GM19452 (cell line): ENCODE measurements at regions not wholly inside any gene's neighbourhood (a gene's known extent, or its start where the extent isn't known, plus 50 kb on each side); places are given as distances from the start of the nearest gene placed in this dataset.
"Not testable (repeated sequence)": the region's sequence is repeated elsewhere in the genome, so short reads cannot be mapped to it uniquely, and the experiment has no call there.

Source experiments
- ATAC-seq: cut with Tn5 transposase; IDR thresholded peaks from one replicate; pipeline ENCODE4 v1.9.1; 2021; ENCODE audit not compliant: unreplicated experiment

DNA sequence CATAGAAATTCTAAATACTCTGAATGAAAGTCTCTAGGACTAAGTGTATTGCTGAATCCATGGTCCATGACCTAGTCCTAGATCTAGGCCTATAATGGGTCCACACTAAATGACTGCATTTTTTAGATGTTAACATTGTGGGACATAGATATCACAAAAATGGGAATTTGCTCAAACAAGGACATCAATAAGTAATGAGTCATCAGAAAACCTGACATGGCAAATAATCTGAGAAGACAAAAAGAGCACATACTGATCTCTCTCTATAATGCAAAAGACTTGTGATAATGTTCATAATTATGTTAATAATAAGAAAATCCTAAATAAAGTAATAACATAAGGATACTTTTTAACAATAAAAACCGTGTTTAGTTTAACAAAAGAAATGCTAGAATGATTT lies 1168.4 kb downstream of the FSCB start:
- no peak for ATAC-seq

DNA sequence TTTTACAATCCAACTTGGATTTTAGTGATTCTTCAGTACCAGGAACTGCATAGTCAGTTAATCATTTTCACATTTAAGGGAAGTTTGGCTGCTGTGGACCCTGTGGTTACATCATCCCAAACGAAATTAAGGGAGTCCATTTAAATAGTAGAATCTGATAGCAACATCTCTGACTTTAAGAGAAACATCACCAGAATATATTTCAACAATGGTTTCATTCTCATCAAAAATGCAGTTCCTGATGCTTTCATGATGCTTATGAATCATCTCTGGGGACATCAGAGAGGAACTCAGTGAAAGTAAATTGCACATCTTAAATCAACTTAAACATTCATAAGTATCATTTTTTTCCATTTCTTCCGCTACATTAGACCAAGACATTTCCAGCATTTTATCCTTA lies 1170.7 kb downstream of the FSCB start:
- ATAC-seq, result no peak

DNA sequence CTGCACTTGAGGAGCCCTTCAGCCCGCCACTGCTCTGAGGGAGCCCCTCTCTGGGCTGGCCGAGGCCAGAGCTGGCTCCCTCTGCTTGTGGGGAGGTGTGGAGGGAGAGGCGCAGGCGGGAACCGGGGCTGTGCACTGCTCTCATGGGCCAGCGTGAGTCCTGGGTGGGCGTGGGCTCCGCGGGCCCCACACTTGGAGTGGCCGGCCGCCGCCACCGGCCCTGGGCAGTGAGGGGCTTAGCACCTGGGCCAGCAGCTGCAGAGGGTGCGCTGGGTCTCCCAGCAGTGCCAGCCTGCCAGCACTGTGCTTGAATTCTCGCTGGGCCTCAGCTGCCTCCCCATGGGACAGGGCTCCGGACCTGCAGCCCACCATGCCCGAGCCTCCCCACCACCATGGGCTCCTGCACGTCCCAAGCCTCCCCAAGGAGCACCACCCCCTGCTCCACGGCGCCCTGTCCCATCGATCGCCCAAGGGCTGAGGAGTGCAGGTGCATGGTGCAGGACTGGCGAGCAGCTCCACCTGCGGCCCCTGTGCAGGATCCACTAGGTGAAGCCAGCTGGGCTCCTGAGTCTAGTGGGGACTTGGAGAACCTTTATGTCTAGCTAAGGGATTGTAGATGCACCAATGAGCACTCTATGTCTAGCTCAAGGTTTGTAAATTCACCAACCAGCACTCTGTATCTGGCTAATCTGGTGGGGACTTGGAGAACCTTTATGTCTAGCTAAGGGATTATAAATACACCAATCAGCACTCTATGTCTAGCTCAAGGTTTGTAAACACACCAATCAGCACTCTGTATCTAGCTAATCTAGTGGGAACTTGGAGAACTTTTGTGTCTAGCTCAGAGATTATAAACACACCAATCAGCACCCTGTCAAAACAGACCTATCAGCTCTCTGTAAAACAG lies 1180.3 kb downstream of the FSCB start:
- not testable (repeated sequence) for ATAC-seq

DNA sequence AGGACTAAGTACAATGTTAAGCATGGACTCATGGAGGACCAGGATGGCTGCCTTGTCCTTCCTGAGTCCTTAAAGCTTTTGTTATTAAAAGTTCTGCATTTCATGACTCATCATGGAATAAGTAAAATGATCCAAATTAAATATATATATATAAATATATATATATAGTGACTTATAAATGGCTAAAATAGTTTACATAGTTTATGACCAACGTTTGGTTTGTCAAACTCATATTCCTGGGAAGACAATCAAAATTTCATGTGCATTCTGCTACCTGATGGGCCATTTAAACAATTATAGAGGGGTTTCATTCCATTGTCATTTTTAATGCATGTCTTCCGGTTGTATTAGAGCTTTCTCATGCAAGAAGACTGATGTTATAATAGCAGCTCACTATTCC lies 1190.7 kb downstream of the FSCB start:
- no peak for ATAC-seq

- ATAC-seq, result no peak
These were observed 1193.4 kb downstream of the FSCB start for GRCh38 chr14:43313719-43314118.

DNA sequence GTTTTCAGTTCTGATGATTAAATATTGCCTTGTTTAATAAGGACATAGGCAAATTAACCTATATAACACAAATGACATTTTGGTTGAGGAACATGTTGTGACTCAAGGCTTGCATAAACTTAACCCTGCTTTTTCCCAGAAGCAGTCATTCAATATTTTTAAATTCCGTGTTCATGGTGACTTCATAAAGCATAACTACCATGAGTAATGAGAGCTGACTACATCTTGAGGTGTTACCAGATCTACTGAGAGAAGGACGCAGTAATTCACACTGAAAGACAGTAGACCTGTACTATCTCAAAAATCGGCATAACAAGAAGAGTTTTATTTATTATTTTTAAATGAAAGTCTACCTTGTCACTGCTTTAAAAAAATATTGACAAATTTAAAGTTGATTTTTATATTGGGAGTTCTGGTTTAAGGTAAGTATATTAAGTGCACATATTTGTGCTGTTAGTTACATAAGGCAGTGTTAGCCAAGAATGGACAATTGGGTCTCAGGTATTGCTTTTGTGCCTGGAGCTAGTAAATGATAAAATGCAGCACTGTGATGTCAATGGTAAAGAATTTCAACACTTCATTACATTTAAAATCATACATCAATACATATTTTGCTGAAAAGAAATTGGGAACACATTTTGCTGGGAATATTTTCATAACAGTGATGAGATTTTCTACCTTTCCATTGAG lies 1198.5 kb downstream of the FSCB start:
- no peak for ATAC-seq

- ATAC-seq, result no peak
These were observed 1199.2 kb downstream of the FSCB start for GRCh38 chr14:43307836-43308235.

- no peak for ATAC-seq
These were observed 1201.0 kb downstream of the FSCB start for GRCh38 chr14:43306053-43306452.

- no peak for ATAC-seq
These were observed 1209.3 kb downstream of the FSCB start for GRCh38 chr14:43297794-43298193.

DNA sequence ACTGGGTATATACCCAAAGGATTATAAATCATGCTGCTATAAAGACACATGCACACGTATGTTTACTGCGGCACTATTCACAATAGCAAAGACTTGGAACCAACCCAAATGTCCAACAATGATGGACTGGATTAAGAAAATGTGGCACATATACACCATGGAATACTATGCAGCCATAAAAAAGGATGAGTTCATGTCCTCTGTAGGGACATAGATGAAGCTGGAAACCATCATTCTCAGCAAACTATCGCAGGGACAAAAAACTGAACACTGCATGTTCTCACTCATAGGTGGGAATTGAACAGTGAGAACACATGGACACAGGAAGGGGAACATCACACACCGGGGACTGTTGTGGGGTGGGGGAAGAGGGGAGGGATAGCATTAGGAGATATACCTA lies 1211.0 kb downstream of the FSCB start:
- ATAC-seq, result not testable (repeated sequence)

DNA sequence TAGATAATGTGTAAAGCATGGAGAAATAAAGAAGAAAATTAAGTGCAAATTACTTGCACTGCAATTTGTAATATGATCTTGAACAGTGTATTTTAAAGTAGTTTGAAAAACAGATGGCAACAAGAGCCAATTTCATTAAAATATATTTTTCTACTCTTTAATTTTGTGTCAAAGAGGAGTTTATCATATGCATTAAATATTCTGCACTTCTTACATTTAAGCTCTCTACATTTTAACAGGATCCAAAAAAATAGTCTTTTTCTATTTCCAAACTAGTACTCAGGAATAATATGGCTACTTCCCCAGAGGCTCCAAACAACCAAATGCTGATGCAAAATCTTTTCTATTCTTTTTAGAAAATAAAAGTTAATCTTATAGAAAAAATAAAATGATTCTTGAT lies 1221.5 kb downstream of the FSCB start:
- no peak for ATAC-seq

GRCh38 chr14:43260056-43260455 lies 1247.0 kb downstream of the FSCB start:
- no peak for ATAC-seq

DNA sequence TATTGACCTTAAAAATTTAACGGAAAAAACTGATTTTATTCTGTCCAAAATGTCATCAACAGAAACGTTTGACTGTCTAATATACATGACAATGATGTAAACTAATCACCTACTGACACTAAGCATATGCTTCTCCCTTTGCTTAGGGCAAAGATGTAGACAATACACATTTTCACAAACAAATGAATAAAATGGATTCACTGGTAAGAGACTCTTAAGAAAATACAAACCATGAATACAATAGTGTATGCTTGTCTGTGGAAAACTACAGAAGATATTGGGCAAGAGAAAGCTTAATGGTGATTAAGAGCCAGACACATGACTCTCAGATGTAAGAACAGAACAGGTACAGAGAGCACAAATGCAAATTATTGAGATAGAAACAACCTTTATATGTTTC lies 1248.7 kb downstream of the FSCB start:
- ATAC-seq, result no peak

- ATAC-seq, result not testable (repeated sequence)
These were observed 1250.1 kb downstream of the FSCB start for GRCh38 chr14:43256996-43257395.

DNA sequence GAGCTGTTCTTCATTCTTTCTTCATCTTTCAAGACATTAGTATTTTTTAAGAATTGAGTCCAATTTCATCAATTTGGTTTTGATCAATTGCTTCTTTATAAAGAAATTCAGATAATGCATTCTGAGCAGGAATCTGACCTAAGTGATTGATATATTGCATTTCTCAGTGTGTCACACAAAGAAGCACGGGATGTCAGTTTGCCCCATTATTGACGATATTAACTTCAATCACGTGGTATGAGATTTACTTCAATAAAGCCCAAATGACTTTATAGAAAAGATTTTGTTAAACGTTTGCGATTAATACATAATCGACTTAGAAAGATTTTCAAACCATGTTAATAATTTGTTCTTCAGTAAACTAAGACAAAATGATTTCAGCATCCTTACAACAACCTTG lies 1254.2 kb downstream of the FSCB start:
- ATAC-seq, result no peak

GRCh38 chr14:43249591-43249990 lies 1257.5 kb downstream of the FSCB start:
- no peak for ATAC-seq

DNA sequence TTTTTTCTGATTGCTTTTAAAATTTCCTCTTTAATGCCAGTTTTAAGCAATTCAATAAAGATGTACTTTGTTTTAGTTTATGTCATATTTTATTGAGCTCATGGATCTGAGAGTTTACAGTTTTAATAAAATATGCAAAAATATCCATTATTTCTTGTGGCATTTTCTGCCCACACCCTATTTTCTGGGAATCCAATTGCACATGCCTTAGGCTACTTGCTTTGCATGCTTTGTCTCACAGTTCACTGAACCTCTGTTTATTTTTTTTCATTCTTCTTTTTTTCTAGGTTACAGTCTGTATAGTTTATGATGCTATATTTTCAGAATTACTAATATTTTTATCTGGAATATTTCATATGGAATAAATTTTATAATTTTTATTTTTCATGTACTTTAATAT lies 1258.0 kb downstream of the FSCB start:
- ATAC-seq, result no peak

GRCh38 chr14:43247877-43248276 lies 1259.2 kb downstream of the FSCB start:
- ATAC-seq, result no peak

DNA sequence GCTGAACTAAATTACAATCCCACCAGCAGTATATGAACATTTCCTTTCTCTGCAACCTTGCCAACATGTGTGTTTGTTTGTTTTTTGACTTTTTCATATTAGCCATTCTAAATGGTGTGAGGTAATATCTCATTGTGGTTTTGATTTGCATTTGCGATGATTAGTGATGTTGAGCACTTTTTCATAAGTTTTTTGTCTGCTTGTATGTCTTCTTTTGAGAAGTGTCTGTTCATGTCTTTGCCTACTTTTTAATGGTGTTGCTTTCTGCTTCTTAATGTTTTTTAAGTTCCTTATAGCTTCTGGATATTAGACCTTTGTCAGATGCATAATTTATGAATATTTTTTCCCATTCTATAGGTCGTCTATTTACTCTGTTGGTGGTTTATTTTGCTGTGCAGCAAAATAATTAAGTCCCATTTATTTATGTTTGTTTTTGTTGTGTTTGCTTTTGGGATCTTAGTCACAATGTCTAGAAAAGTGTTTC lies 1262.9 kb downstream of the FSCB start:
- no peak for ATAC-seq

- no peak for ATAC-seq
These were observed 1263.9 kb downstream of the FSCB start for GRCh38 chr14:43243168-43243567.

DNA sequence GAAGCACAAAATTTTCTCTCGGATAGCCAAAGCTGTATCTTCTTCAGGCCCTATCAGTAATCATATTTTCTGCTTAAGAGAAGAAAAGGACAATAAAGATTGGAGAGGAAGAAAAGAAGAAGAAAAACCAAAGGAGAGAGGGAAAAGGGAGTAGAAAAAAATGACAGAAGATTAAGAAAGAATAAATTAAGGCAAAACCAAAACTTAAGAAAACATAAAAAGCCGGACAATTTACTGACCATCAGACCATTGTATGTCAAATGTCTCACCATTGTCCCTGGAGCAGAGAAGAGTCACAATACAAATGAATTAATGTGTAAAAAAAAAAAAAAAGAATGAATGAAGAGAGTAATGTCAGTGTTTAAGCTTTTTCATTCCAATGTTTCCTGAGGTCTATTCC lies 1274.8 kb downstream of the FSCB start:
- ATAC-seq, result no peak

GRCh38 chr14:43215524-43215923 lies 1291.6 kb downstream of the FSCB start:
- no peak for ATAC-seq
